ENCODE measurements at regions not wholly inside any gene's neighbourhood (a gene's known extent, or its start where the extent isn't known, plus 50 kb on each side); places are given as distances from the start of the nearest gene placed in this dataset.

- no peak for TF ChIP-seq EZH2phosphoT487 (IDR thresholded peaks at IDR 0.05; ENCODE audit: borderline replicate concordance, low read length)
- TF ChIP-seq CTCF (IDR thresholded peaks at IDR 0.05; ENCODE audit: low read depth, low read length, poor library complexity, severe bottlenecking) = no peak
- Histone ChIP-seq H3K9me3 (ENCODE audit: control insufficient read depth, insufficient read depth, low read length) (no peaks in the 10 kb centered on the region), H3K4me2 (ENCODE audit: low read length) (no peak overlapping the region), H4K20me1 (ENCODE audit: control insufficient read depth, insufficient read depth, low read depth, low read length) (no peaks in the 10 kb centered on the region), H3K9me2 (replicated peaks; ENCODE audit: control insufficient read depth, low read length) (no peaks in the 10 kb centered on the region), H3K27ac (ENCODE audit: low read depth, low read length) (no peak overlapping the region), H3F3A (ENCODE audit: control insufficient read depth, insufficient read depth) (no peaks in the 10 kb centered on the region; the same call in 1 of the 2 replicates), H3K4me3 (ENCODE audit: low read length) (no peak overlapping the region), H3K4me1 (ENCODE audit: control insufficient read depth, low read length) (peaks cover under 1% of the 10 kb centered on the region; the same call in 1 of the 2 replicates), H3K27me3 (ENCODE audit: control insufficient read depth, low read length) (no peaks in the 10 kb centered on the region), H3K36me3 (ENCODE audit: control insufficient read depth, low read length) (no peaks in the 10 kb centered on the region), H3K79me2 (ENCODE audit: control insufficient read depth, low read length) (no peaks in the 10 kb centered on the region)
Observed at GRCh38 chr6:166223079-166223478, 55.4 kb upstream of the TBXT start.

- Histone ChIP-seq H3K4me1 (ENCODE audit: control insufficient read depth, low read length) (no peaks in the 10 kb centered on the region), H3K27ac (ENCODE audit: low read depth, low read length) (no peak overlapping the region), H4K20me1 (ENCODE audit: control insufficient read depth, insufficient read depth, low read depth, low read length) (no peaks in the 10 kb centered on the region), H3K36me3 (ENCODE audit: control insufficient read depth, low read length) (no peaks in the 10 kb centered on the region), H3F3A (ENCODE audit: control insufficient read depth, insufficient read depth) (no peaks in the 10 kb centered on the region; the same call in 1 of the 2 replicates), H3K9me3 (ENCODE audit: control insufficient read depth, insufficient read depth, low read length) (no peaks in the 10 kb centered on the region), H3K4me2 (ENCODE audit: low read length) (no peak overlapping the region), H3K79me2 (ENCODE audit: control insufficient read depth, low read length) (no peaks in the 10 kb centered on the region), H3K9me2 (replicated peaks; ENCODE audit: control insufficient read depth, low read length) (no peaks in the 10 kb centered on the region), H3K4me3 (ENCODE audit: low read length) (no peak overlapping the region), H3K27me3 (ENCODE audit: control insufficient read depth, low read length) (no peaks in the 10 kb centered on the region)
- TF ChIP-seq CTCF (IDR thresholded peaks at IDR 0.05; ENCODE audit: low read depth, low read length, poor library complexity, severe bottlenecking) (no peak), EZH2phosphoT487 (IDR thresholded peaks at IDR 0.05; ENCODE audit: borderline replicate concordance, low read length) (no peak)
Observed at GRCh38 chr6:166222631-166223030, 55.0 kb upstream of the TBXT start.

- Histone ChIP-seq H3K4me1 (ENCODE audit: control insufficient read depth, low read length) (no peaks in the 10 kb centered on the region), H3K27ac (ENCODE audit: low read depth, low read length) (no peak overlapping the region)
Observed at GRCh38 chr6:166221636-166222035, 54.0 kb upstream of the TBXT start.

More at GRCh38 chr6:166221636-166222035, 54.0 kb upstream of the TBXT start:
- H4K20me1 ChIP-seq (ENCODE audit: control insufficient read depth, insufficient read depth, low read depth, low read length) = no peaks in the 10 kb centered on the region
- H3K27me3 ChIP-seq (ENCODE audit: control insufficient read depth, low read length) = no peaks in the 10 kb centered on the region
- H3K4me3 ChIP-seq (ENCODE audit: low read length) = no peak overlapping the region
- no peaks in the 10 kb centered on the region for H3K79me2 ChIP-seq (ENCODE audit: control insufficient read depth, low read length)
- H3K9me3 ChIP-seq (ENCODE audit: control insufficient read depth, insufficient read depth, low read length) = no peaks in the 10 kb centered on the region
- no peaks in the 10 kb centered on the region for H3K9me2 ChIP-seq (replicated peaks; ENCODE audit: control insufficient read depth, low read length)
- TF ChIP-seq CTCF (IDR thresholded peaks at IDR 0.05; ENCODE audit: low read depth, low read length, poor library complexity, severe bottlenecking) (no peak), EZH2phosphoT487 (IDR thresholded peaks at IDR 0.05; ENCODE audit: borderline replicate concordance, low read length) (no peak)
- no peaks in the 10 kb centered on the region for H3K36me3 ChIP-seq (ENCODE audit: control insufficient read depth, low read length)
- no peaks in the 10 kb centered on the region for H3F3A ChIP-seq (ENCODE audit: control insufficient read depth, insufficient read depth)
- no peak overlapping the region for H3K4me2 ChIP-seq (ENCODE audit: low read length)
